ENCODE measurements at regions not wholly inside any gene's neighbourhood (a gene's known extent, or its start where the extent isn't known, plus 50 kb on each side); places are given as distances from the start of the nearest gene placed in this dataset.

DNA sequence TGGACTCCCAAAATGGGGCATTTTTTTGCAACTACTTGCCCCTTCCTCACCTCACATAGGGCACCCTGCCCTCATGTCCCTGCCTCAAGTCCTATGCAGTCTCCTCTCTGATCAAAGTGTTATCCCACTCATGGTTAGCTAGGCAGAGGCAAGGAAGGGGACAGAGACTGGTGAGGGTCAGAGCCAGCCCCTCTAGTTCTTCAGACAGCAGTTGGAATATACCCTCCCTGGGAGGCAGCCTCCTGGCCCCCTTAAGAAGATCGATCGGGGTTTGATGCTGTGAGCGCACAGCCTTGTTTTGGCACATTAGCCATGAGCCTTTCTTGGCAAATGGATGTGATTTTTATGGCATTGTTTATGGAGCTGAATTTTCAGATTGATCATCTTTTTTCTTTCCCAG lies 436.9 kb downstream of the BUD13 start:
- no peak overlapping the region for H3K4me2 ChIP-seq
- TF ChIP-seq, protein P1, sequence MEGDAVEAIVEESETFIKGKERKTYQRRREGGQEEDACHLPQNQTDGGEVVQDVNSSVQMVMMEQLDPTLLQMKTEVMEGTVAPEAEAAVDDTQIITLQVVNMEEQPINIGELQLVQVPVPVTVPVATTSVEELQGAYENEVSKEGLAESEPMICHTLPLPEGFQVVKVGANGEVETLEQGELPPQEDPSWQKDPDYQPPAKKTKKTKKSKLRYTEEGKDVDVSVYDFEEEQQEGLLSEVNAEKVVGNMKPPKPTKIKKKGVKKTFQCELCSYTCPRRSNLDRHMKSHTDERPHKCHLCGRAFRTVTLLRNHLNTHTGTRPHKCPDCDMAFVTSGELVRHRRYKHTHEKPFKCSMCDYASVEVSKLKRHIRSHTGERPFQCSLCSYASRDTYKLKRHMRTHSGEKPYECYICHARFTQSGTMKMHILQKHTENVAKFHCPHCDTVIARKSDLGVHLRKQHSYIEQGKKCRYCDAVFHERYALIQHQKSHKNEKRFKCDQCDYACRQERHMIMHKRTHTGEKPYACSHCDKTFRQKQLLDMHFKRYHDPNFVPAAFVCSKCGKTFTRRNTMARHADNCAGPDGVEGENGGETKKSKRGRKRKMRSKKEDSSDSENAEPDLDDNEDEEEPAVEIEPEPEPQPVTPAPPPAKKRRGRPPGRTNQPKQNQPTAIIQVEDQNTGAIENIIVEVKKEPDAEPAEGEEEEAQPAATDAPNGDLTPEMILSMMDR (IDR thresholded peaks at IDR 0.05) = no peak
- TF ChIP-seq EZH2phosphoT487 (IDR thresholded peaks at IDR 0.05) = no peak
- no peak for TF ChIP-seq EZH2 (IDR thresholded peaks at IDR 0.05)
- no peaks in the 10 kb centered on the region for H3F3A ChIP-seq (ENCODE audit: low read depth)
- no peaks in the 10 kb centered on the region for H3K27me3 ChIP-seq
- Mint-ChIP-seq H3K4me3 (no peak overlapping the region), H3K27me3 (ENCODE audit: insufficient read depth, low read depth) (peaks cover 5% of the 10 kb centered on the region), H3K4me1 (peaks cover 19% of the 10 kb centered on the region), H3K36me3 (no peaks in the 10 kb centered on the region), H3K27ac (no peak overlapping the region), H3K9me3 (peaks cover 5% of the 10 kb centered on the region)
- H3K36me3 ChIP-seq = no peaks in the 10 kb centered on the region
- H2AFZ ChIP-seq (replicated peaks) = no peak overlapping the region
- no peaks in the 10 kb centered on the region for H4K20me1 ChIP-seq (ENCODE audit: low read depth)
- no peak for DNase-seq (ENCODE audit: low spot score)
- H3K9me3 ChIP-seq (ENCODE audit: low read depth) = no peaks in the 10 kb centered on the region
- H3K4me1 ChIP-seq = no peaks in the 10 kb centered on the region
- H3K4me3 ChIP-seq = no peak overlapping the region
- no peaks in the 10 kb centered on the region for H3K79me2 ChIP-seq (ENCODE audit: low read depth)
- no peak overlapping the region for H3K9ac ChIP-seq
- no peak overlapping the region for H3K27ac ChIP-seq

- H3K27me3 ChIP-seq = no peaks in the 10 kb centered on the region
- Mint-ChIP-seq H3K9me3 (peaks cover 5% of the 10 kb centered on the region), H3K4me1 (peaks cover 19% of the 10 kb centered on the region), H3K36me3 (no peaks in the 10 kb centered on the region), H3K4me3 (no peak overlapping the region), H3K27me3 (ENCODE audit: insufficient read depth, low read depth) (peaks cover 5% of the 10 kb centered on the region), H3K27ac (no peak overlapping the region)
- H3K9me3 ChIP-seq (ENCODE audit: low read depth) = no peaks in the 10 kb centered on the region
- no peaks in the 10 kb centered on the region for H3F3A ChIP-seq (ENCODE audit: low read depth)
- H3K4me3 ChIP-seq = no peak overlapping the region
- no peaks in the 10 kb centered on the region for H4K20me1 ChIP-seq (ENCODE audit: low read depth)
- H3K27ac ChIP-seq = no peak overlapping the region
- H3K79me2 ChIP-seq (ENCODE audit: low read depth) = no peaks in the 10 kb centered on the region
- no peak overlapping the region for H3K9ac ChIP-seq
- H3K36me3 ChIP-seq = no peaks in the 10 kb centered on the region
- H3K4me2 ChIP-seq = no peak overlapping the region
- TF ChIP-seq EZH2phosphoT487 (IDR thresholded peaks at IDR 0.05) = no peak
- TF ChIP-seq EZH2 (IDR thresholded peaks at IDR 0.05) = no peak
- TF ChIP-seq, protein P1 (IDR thresholded peaks at IDR 0.05) = no peak
- DNase-seq (ENCODE audit: low spot score) = no peak
- no peak overlapping the region for H2AFZ ChIP-seq (replicated peaks)
- H3K4me1 ChIP-seq = no peaks in the 10 kb centered on the region
These were observed 437.7 kb downstream of the BUD13 start for GRCh38 chr11:116335078-116335477.

DNA sequence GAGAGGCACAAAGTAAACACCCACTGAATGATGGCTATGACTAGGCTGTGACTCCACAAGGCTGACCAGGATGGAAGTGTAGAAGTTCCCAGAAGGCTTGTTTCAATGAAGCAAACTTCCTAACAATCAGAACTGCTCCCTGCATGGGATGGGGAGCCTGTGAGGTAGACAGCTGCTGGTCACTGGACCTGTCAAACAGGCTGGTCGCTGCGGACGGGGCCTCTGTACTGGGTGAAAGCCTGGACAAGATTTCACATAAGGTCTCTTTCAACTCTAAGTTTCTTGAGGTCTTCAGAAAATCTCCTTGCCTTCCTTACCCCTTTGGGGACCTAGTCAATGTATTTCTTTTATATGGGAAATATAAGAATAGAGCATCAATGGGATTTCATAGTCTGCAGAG lies 438.2 kb downstream of the BUD13 start:
- H3K4me3 Mint-ChIP-seq = no peak overlapping the region
- Histone ChIP-seq H3K27me3 (no peaks in the 10 kb centered on the region), H3K79me2 (ENCODE audit: low read depth) (no peaks in the 10 kb centered on the region), H3F3A (ENCODE audit: low read depth) (no peaks in the 10 kb centered on the region), H4K20me1 (ENCODE audit: low read depth) (no peaks in the 10 kb centered on the region), H2AFZ (replicated peaks) (no peak overlapping the region), H3K4me2 (no peak overlapping the region), H3K4me3 (no peak overlapping the region), H3K27ac (no peak overlapping the region), H3K36me3 (no peaks in the 10 kb centered on the region), H3K4me1 (no peaks in the 10 kb centered on the region), H3K9ac (no peak overlapping the region), H3K9me3 (ENCODE audit: low read depth) (no peaks in the 10 kb centered on the region)
- peaks cover 5% of the 10 kb centered on the region for H3K9me3 Mint-ChIP-seq
- H3K36me3 Mint-ChIP-seq = no peaks in the 10 kb centered on the region
- peaks cover 19% of the 10 kb centered on the region for H3K4me1 Mint-ChIP-seq
- DNase-seq (ENCODE audit: low spot score) = no peak
- H3K27ac Mint-ChIP-seq = no peak overlapping the region
- TF ChIP-seq EZH2phosphoT487 (IDR thresholded peaks at IDR 0.05) = no peak
- TF ChIP-seq EZH2 (IDR thresholded peaks at IDR 0.05) = no peak
- TF ChIP-seq, protein P1 (IDR thresholded peaks at IDR 0.05) = no peak
- H3K27me3 Mint-ChIP-seq (ENCODE audit: insufficient read depth, low read depth) = peaks cover 5% of the 10 kb centered on the region
